Stimulated activated naive B cell treated with anti-CD40 and anti-IgM and Interleukin-4, amounts not matched to agents 10 μg/mL and 1 μg/mL and 100 μg/mL, for 72 hours (primary cell): ENCODE measurements at regions not wholly inside any gene's neighbourhood (a gene's known extent, or its start where the extent isn't known, plus 50 kb on each side); places are given as distances from the start of the nearest gene placed in this dataset.
"Not testable (repeated sequence)": the region's sequence is repeated elsewhere in the genome, so short reads cannot be mapped to it uniquely, and the experiment has no call there.

Source experiments
- ATAC-seq, 2 donors: fragments of 150-1000 bp; cut with Tn5 transposase; replicated peaks; 2 replicates each; pipeline ENCODE4 v1.10.0; 2021; ENCODE audit warnings: moderate library complexity in 1 of 2
- DNase-seq: peaks from one replicate; pipeline ENCODE4 v3.0.0; 2021
- H3K27ac Mint-ChIP-seq: one replicate; pipeline ENCODE4 v1.8.0; 2022; ENCODE audit warnings: mild to moderate bottlenecking, mixed read lengths
- H3K27me3 Mint-ChIP-seq, 2 donors: one replicate each; pipeline ENCODE4 v1.8.0; 2022; ENCODE audit warnings: mixed read lengths in 2 of 2
- H3K36me3 Mint-ChIP-seq, 2 donors: one replicate each; pipeline ENCODE4 v1.8.0; 2022; ENCODE audit warnings: mixed read lengths in 2 of 2, mild to moderate bottlenecking in 1 of 2
- H3K4me1 Mint-ChIP-seq, 2 donors: one replicate each; pipeline ENCODE4 v1.8.0; 2022; ENCODE audit warnings: mixed read lengths in 2 of 2, mild to moderate bottlenecking in 1 of 2
- H3K4me3 Mint-ChIP-seq, 2 donors: one replicate each; pipeline ENCODE4 v1.8.0; 2022; ENCODE audit warnings: mild to moderate bottlenecking in 2 of 2, mixed read lengths in 2 of 2, moderate library complexity in 1 of 2
- H3K9me3 Mint-ChIP-seq, 2 donors: one replicate each; pipeline ENCODE4 v1.8.0; 2022; ENCODE audit warnings: mixed read lengths in 2 of 2, mild to moderate bottlenecking in 1 of 2

- H3K27me3 Mint-ChIP-seq: no peaks in the 10 kb centered on the region
- H3K4me1 Mint-ChIP-seq: no peaks in the 10 kb centered on the region
- H3K36me3 Mint-ChIP-seq: no peaks in the 10 kb centered on the region
- H3K4me3 Mint-ChIP-seq: no peak overlapping the region
- H3K9me3 Mint-ChIP-seq: peaks cover 0 to 4% of the 10 kb centered on the region in 2 donors
- DNase-seq (no peak), ATAC-seq (no peak)
- H3K27ac Mint-ChIP-seq: no peak overlapping the region
Measured at GRCh38 chr13:76596216-76596615, 290.0 kb downstream of the KCTD12 start.

- ATAC-seq: no peak
- Mint-ChIP-seq H3K4me3 (no peak overlapping the region), H3K27me3 (no peaks in the 10 kb centered on the region), H3K4me1 (no peaks in the 10 kb centered on the region), H3K27ac (no peak overlapping the region), H3K36me3 (no peaks in the 10 kb centered on the region), H3K9me3 (peaks cover 0 to 4% of the 10 kb centered on the region in 2 donors)
- no peak for DNase-seq
Measured at GRCh38 chr13:76594435-76594834, 291.8 kb downstream of the KCTD12 start.

GRCh38 chr13:76586842-76587241 lies 299.4 kb downstream of the KCTD12 start:
- H3K27me3 Mint-ChIP-seq: peaks cover 0 to 6% of the 10 kb centered on the region in 2 donors
- no peak overlapping the region for H3K27ac Mint-ChIP-seq
- H3K36me3 Mint-ChIP-seq: no peaks in the 10 kb centered on the region
- ATAC-seq (no peak), DNase-seq (no peak)
- no peaks in the 10 kb centered on the region for H3K4me1 Mint-ChIP-seq
- H3K4me3 Mint-ChIP-seq: no peak overlapping the region
- H3K9me3 Mint-ChIP-seq: no peaks in the 10 kb centered on the region

- ATAC-seq (no peak), DNase-seq (no peak)
- no peak overlapping the region for H3K27ac Mint-ChIP-seq
- H3K4me1 Mint-ChIP-seq: no peaks in the 10 kb centered on the region
- H3K4me3 Mint-ChIP-seq: no peak overlapping the region
- H3K36me3 Mint-ChIP-seq: no peaks in the 10 kb centered on the region
- H3K27me3 Mint-ChIP-seq: no peaks in the 10 kb centered on the region
- peaks cover 12 to 17% of the 10 kb centered on the region in 2 donors for H3K9me3 Mint-ChIP-seq
Measured at GRCh38 chr13:76579701-76580100, 306.5 kb downstream of the KCTD12 start.

- H3K27ac Mint-ChIP-seq, H3K4me3 Mint-ChIP-seq, DNase-seq, H3K4me1 Mint-ChIP-seq, H3K27me3 Mint-ChIP-seq, ATAC-seq, H3K36me3 Mint-ChIP-seq: not testable (repeated sequence)
- peaks cover 13 to 16% of the 10 kb centered on the region in 2 donors for H3K9me3 Mint-ChIP-seq
Measured at GRCh38 chr13:76575634-76576033, 310.6 kb downstream of the KCTD12 start.

GRCh38 chr13:76570510-76570971 lies 315.7 kb downstream of the KCTD12 start:
- DNase-seq (no peak), ATAC-seq (no peak)
- Mint-ChIP-seq H3K4me3 (no peak overlapping the region), H3K27ac (no peak overlapping the region), H3K27me3 (no peaks in the 10 kb centered on the region), H3K4me1 (no peaks in the 10 kb centered on the region), H3K36me3 (no peaks in the 10 kb centered on the region), H3K9me3 (peaks cover 0 to 1% of the 10 kb centered on the region in 2 donors)

- Mint-ChIP-seq H3K27ac (no peak overlapping the region), H3K4me1 (no peaks in the 10 kb centered on the region), H3K27me3 (no peaks in the 10 kb centered on the region), H3K4me3 (no peak overlapping the region), H3K36me3 (no peaks in the 10 kb centered on the region), H3K9me3 (no peaks in the 10 kb centered on the region)
- no peak for DNase-seq
- no peak for ATAC-seq
Measured at GRCh38 chr13:76556627-76557026, 329.6 kb downstream of the KCTD12 start.

GRCh38 chr13:76552807-76553206 lies 333.4 kb downstream of the KCTD12 start:
- Mint-ChIP-seq H3K4me3 (no peak overlapping the region), H3K27ac (no peak overlapping the region), H3K4me1 (no peaks in the 10 kb centered on the region), H3K9me3 (no peaks in the 10 kb centered on the region), H3K27me3 (no peaks in the 10 kb centered on the region), H3K36me3 (no peaks in the 10 kb centered on the region)
- ATAC-seq (no peak), DNase-seq (no peak)

- H3K36me3 Mint-ChIP-seq: no peaks in the 10 kb centered on the region
- no peaks in the 10 kb centered on the region for H3K9me3 Mint-ChIP-seq
- DNase-seq: no peak
- H3K4me1 Mint-ChIP-seq: no peaks in the 10 kb centered on the region
- no peak overlapping the region for H3K27ac Mint-ChIP-seq
- ATAC-seq: no peak
- no peaks in the 10 kb centered on the region for H3K27me3 Mint-ChIP-seq
- no peak overlapping the region for H3K4me3 Mint-ChIP-seq
Measured at GRCh38 chr13:76552041-76552772, 334.0 kb downstream of the KCTD12 start.

GRCh38 chr13:76542176-76542575 lies 344.0 kb downstream of the KCTD12 start:
- no peaks in the 10 kb centered on the region for H3K4me1 Mint-ChIP-seq
- H3K36me3 Mint-ChIP-seq: no peaks in the 10 kb centered on the region
- peaks cover 4 to 7% of the 10 kb centered on the region in 2 donors for H3K9me3 Mint-ChIP-seq
- no peak for ATAC-seq
- DNase-seq: no peak
- no peak overlapping the region for H3K4me3 Mint-ChIP-seq
- peaks cover 0 to 4% of the 10 kb centered on the region in 2 donors for H3K27me3 Mint-ChIP-seq
- no peak overlapping the region for H3K27ac Mint-ChIP-seq

- H3K4me1 Mint-ChIP-seq: no peaks in the 10 kb centered on the region
- H3K4me3 Mint-ChIP-seq: no peak overlapping the region
- peaks cover 0 to 4% of the 10 kb centered on the region in 2 donors for H3K27me3 Mint-ChIP-seq
- peaks cover 0 to 2% of the 10 kb centered on the region in 2 donors for H3K9me3 Mint-ChIP-seq
- no peak for DNase-seq
- ATAC-seq: no peak
- H3K36me3 Mint-ChIP-seq: no peaks in the 10 kb centered on the region
- no peak overlapping the region for H3K27ac Mint-ChIP-seq
Measured at GRCh38 chr13:76538004-76538403, 348.2 kb downstream of the KCTD12 start.

GRCh38 chr13:76533251-76533650 lies 353.0 kb downstream of the KCTD12 start:
- DNase-seq (no peak), ATAC-seq (no peak)
- Mint-ChIP-seq H3K4me3 (no peak overlapping the region), H3K4me1 (no peaks in the 10 kb centered on the region), H3K9me3 (peaks cover 0 to 2% of the 10 kb centered on the region in 2 donors), H3K27ac (no peak overlapping the region), H3K36me3 (no peaks in the 10 kb centered on the region), H3K27me3 (peaks cover 0 to 4% of the 10 kb centered on the region in 2 donors)

GRCh38 chr13:76527041-76527440 lies 359.2 kb downstream of the KCTD12 start:
- Mint-ChIP-seq H3K9me3 (no peaks in the 10 kb centered on the region), H3K4me1 (no peaks in the 10 kb centered on the region), H3K27me3 (no peaks in the 10 kb centered on the region), H3K36me3 (no peaks in the 10 kb centered on the region), H3K4me3 (no peak overlapping the region), H3K27ac (no peak overlapping the region)
- no peak for ATAC-seq
- DNase-seq: no peak

- Mint-ChIP-seq H3K27me3 (no peaks in the 10 kb centered on the region), H3K4me1 (no peaks in the 10 kb centered on the region), H3K9me3 (no peaks in the 10 kb centered on the region), H3K4me3 (no peak overlapping the region), H3K27ac (no peak overlapping the region), H3K36me3 (no peaks in the 10 kb centered on the region)
- no peak for ATAC-seq
- DNase-seq: no peak
Measured at GRCh38 chr13:76523740-76524340, 362.4 kb downstream of the KCTD12 start.

- Mint-ChIP-seq H3K9me3 (no peaks in the 10 kb centered on the region), H3K4me1 (no peaks in the 10 kb centered on the region), H3K27me3 (no peaks in the 10 kb centered on the region), H3K4me3 (no peak overlapping the region), H3K27ac (no peak overlapping the region), H3K36me3 (no peaks in the 10 kb centered on the region)
- no peak for DNase-seq
- ATAC-seq: no peak
Measured at GRCh38 chr13:76522083-76522755, 364.0 kb downstream of the KCTD12 start.
